Breast epithelium (tissue), 4 donors: ENCODE measurements at regions not wholly inside any gene's neighbourhood (a gene's known extent, or its start where the extent isn't known, plus 50 kb on each side); places are given as distances from the start of the nearest gene placed in this dataset.

Experiments used
- DNase-seq, 2 donors: peaks; one replicate each; pipeline ENCODE4 v3.0.0-alpha.2; 2019; ENCODE audit warnings: low spot score in 2 of 2
- H3K27ac ChIP-seq, 2 donors: fragments of 200-600 bp; sonication (generic) in 1 of 2; one replicate each; pipeline ENCODE4 v1.5.1; 2016 to 2019; ENCODE audit warnings: mild to moderate bottlenecking in 1 of 2
- H3K27me3 ChIP-seq, 2 donors: fragments of 200-600 bp; sonication (generic) in 1 of 2; one replicate each; pipeline versions ENCODE4 v1.5.1 to v1.6.0; 2017 to 2019; ENCODE audit warnings: control low read depth in 1 of 2, mild to moderate bottlenecking in 1 of 2
- H3K36me3 ChIP-seq: fragments of 200-600 bp; one replicate; pipeline ENCODE4 v1.5.1; 2019
- H3K4me1 ChIP-seq, 2 donors: fragments of 200-600 bp; sonication (generic); one replicate each; pipeline ENCODE4 v1.5.1; 2016 to 2019; ENCODE audit warnings: control low read depth in 1 of 2
- H3K4me3 ChIP-seq, 3 donors: fragments of 200-600 bp; sonication (generic); 1 replicate in 2 of 3; 2 replicates in 1 of 3; pipeline ENCODE4 v1.5.1; 2016 to 2019; ENCODE audit warnings: mild to moderate bottlenecking in 3 of 3, moderate library complexity in 2 of 3
- H3K9me3 ChIP-seq, 2 donors: fragments of 200-600 bp; sonication (generic) in 1 of 2; one replicate each; pipeline ENCODE4 v1.5.1; 2016 to 2019; ENCODE audit warnings: control low read depth in 1 of 2
- POLR2A ChIP-seq: fragments of 450-650 bp; IDR thresholded peaks from one replicate; pipeline ENCODE4 v1.6.1; 2016; ENCODE audit warnings: antibody characterized with exemption, mild to moderate bottlenecking, moderate library complexity
- POLR2AphosphoS5 ChIP-seq, 3 donors: sonication (generic); formaldehyde crosslinking; IDR thresholded peaks; one replicate each; pipeline ENCODE4 v1.6.1; 2017; ENCODE audit warnings: antibody characterized with exemption in 3 of 3
- intact Hi-C: fragments of 100-400 bp; cut with DNase I; formaldehyde crosslinking; loops from one replicate; pipeline ENCODE4 v1.15.1; 2023; ENCODE audit warnings: low total_unique reads
- TF ChIP-seq, protein P1 (sequence below), 3 donors: fragments of 450-650 bp; IDR thresholded peaks; one replicate each; pipeline ENCODE4 v1.5.1; 2016 to 2017; ENCODE audit warnings: antibody characterized with exemption in 3 of 3, mild to moderate bottlenecking in 3 of 3, moderate library complexity in 3 of 3

DNA sequence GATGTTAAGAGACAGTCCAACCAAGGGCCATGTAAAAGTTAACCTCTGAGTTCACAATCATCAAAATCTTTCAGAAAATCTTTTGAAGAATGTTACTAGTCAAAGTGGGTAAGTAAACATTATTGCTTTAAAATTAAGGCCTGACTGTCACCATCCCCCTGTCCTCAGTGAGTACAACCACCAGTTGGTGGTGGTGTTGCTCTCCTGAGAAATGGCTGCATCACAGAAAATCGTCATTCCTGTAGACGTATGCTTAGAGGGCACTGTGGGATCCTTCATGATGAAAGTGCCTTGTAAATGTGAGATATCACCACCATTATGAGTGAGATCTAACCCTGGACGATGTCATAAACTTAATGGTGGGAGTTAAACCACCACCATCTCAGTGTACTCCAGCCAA is 451.2 kb downstream of the RPS29 start:
- Histone ChIP-seq H3K27ac (no peak overlapping the region), H3K4me1 (no peaks in the 10 kb centered on the region), H3K4me3 (no peak overlapping the region), H3K9me3 (no peaks in the 10 kb centered on the region), H3K36me3 (no peaks in the 10 kb centered on the region), H3K27me3 (no peaks in the 10 kb centered on the region)
- intact Hi-C loops = no loop called here
- no peak for DNase-seq
- TF ChIP-seq, protein P1, sequence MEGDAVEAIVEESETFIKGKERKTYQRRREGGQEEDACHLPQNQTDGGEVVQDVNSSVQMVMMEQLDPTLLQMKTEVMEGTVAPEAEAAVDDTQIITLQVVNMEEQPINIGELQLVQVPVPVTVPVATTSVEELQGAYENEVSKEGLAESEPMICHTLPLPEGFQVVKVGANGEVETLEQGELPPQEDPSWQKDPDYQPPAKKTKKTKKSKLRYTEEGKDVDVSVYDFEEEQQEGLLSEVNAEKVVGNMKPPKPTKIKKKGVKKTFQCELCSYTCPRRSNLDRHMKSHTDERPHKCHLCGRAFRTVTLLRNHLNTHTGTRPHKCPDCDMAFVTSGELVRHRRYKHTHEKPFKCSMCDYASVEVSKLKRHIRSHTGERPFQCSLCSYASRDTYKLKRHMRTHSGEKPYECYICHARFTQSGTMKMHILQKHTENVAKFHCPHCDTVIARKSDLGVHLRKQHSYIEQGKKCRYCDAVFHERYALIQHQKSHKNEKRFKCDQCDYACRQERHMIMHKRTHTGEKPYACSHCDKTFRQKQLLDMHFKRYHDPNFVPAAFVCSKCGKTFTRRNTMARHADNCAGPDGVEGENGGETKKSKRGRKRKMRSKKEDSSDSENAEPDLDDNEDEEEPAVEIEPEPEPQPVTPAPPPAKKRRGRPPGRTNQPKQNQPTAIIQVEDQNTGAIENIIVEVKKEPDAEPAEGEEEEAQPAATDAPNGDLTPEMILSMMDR (IDR thresholded peaks at IDR 0.05) = no peak
- TF ChIP-seq POLR2AphosphoS5 (IDR thresholded peaks at IDR 0.05) = no peak
- TF ChIP-seq POLR2A = no peak

DNA sequence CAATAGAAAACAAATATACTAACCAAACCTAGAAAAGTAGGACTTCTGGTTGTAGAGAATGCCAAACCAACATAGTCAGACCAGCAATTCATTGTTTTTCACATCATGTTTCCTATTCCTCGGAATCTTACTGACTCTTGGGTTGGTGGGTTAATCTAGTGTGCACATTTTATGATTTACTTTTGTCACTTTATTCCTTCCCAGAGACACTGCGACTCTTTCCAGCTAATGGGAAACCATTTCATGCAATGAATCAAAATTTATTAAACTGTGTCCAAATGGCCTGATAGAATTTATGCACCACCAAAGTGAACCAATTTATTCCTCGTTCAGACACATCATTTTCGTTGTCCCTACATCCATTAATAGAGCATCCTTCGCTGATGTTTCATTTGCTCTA is 464.9 kb downstream of the RPS29 start:
- Histone ChIP-seq H3K4me3 (no peak overlapping the region), H3K4me1 (no peaks in the 10 kb centered on the region), H3K9me3 (no peaks in the 10 kb centered on the region), H3K27ac (no peak overlapping the region), H3K36me3 (no peaks in the 10 kb centered on the region), H3K27me3 (no peaks in the 10 kb centered on the region)
- TF ChIP-seq POLR2AphosphoS5 (IDR thresholded peaks at IDR 0.05) (no peak), POLR2A (no peak)
- TF ChIP-seq, protein P1 (IDR thresholded peaks at IDR 0.05) = no peak
- intact Hi-C loops = no loop called here
- no peak for DNase-seq

DNA sequence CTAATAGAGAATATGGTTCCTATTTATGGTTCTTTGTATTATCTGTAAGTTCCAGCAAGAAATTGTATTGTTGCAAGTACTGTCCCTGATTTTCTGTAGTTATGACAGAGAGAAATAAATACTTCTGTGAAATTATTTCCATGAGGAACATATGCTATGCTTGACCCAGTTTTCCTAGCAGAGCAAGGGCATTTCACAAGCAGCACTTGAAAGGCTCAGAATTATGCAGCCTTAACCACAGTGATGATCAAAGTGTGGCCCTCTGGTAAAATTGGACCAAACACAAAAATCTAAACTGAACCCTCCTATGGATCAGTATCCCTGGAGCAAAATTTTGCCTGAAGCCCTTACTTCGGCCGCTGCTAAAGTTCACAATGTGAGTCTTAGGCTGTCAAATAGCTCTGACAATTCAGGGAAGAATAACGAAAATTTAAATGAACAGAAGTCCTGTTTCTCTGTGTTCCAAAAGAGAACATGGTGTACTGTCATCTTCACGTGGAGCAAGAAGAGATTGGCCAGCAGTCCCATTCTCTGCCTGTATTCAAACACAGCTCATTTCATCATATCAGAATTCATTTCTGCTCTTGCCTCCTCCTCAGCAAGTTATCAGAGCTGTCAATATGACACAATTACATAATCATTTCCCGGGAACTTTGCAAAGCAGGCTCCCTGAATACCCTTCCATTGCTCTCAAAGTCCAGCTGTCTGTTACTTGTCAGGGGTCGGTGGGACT is 471.9 kb downstream of the RPS29 start:
- TF ChIP-seq POLR2A = no peak
- no peak for TF ChIP-seq POLR2AphosphoS5 (IDR thresholded peaks at IDR 0.05)
- TF ChIP-seq, protein P1 (IDR thresholded peaks at IDR 0.05) = no peak
- no peak for DNase-seq
- Histone ChIP-seq H3K27me3 (no peaks in the 10 kb centered on the region), H3K9me3 (no peaks in the 10 kb centered on the region), H3K4me1 (no peaks in the 10 kb centered on the region), H3K36me3 (no peaks in the 10 kb centered on the region), H3K4me3 (no peak overlapping the region), H3K27ac (no peak overlapping the region)
- intact Hi-C loops = no loop called here

DNA sequence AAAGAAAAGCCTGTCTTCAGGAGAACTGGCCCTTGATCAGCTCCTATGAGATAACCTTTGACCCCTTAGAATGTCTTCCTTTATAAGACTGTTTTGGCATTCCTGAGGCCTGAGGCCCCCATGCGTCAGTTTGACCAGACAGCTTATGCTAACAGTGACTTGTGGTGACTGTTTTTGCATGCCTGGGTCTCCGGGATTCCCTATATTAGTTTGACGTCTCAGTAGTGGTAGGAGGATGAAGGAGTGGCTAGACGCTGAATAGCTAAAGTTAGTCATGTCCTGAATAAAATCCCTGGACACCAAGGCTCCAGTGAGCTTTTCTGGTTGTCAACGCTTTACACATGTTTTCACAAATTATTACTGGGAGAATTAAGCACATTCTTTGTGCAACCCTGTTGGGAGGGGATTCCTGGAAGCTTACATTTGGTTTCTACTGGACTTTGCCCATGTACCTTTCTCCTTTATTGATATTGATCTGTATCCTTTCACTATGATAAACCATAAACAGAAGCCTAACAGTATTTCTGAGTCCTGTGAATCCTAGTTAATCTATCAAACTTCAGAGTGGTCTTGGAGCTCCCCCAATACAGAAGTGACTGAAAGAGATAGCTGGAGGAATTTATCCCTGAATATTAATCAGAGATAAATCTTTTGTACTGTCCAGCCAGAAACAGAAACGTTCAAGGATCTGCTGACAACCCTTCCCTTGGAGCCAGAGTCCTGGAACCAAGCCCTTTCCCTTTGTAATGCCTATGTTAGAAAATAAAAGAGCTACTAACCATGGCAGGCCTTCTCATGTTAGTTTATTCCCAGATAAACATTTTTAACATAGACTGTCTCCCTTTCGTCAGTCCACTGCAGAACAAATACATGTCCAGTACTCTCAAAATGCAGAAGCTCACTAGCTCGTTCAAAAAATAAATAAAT is 479.2 kb downstream of the RPS29 start:
- DNase-seq = no peak
- H3K27me3 ChIP-seq = no peaks in the 10 kb centered on the region
- TF ChIP-seq POLR2AphosphoS5 (IDR thresholded peaks at IDR 0.05) (no peak), POLR2A (no peak)
- TF ChIP-seq, protein P1 (IDR thresholded peaks at IDR 0.05) = no peak
- H3K27ac ChIP-seq = no peak overlapping the region
- H3K4me3 ChIP-seq = no peak overlapping the region
- no peaks in the 10 kb centered on the region for H3K36me3 ChIP-seq
- H3K9me3 ChIP-seq = no peaks in the 10 kb centered on the region
- intact Hi-C loops = no loop called here
- no peaks in the 10 kb centered on the region for H3K4me1 ChIP-seq

DNA sequence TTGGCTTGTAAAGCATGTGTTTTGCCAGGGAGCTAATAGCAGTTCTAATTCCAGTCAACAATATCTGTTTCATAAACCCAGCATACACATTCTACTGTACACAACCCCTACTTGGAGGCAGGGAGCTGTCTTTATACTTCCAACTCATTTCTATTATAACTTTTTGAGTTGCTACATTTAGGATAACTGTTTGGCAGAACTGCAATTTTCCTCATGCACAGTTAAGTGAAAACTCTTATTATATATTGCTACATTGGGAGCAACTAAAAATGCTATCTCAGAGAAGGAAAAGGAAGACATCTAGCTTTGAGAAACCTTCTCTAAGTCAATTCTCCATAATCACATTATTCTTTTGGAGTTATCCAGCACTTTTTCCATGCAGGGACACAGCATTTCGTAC is 480.2 kb downstream of the RPS29 start:
- Histone ChIP-seq H3K4me1 (no peaks in the 10 kb centered on the region), H3K27me3 (no peaks in the 10 kb centered on the region), H3K4me3 (no peak overlapping the region), H3K9me3 (no peaks in the 10 kb centered on the region), H3K36me3 (no peaks in the 10 kb centered on the region), H3K27ac (no peak overlapping the region)
- no peak for DNase-seq
- intact Hi-C loops = no loop called here
- TF ChIP-seq POLR2AphosphoS5 (IDR thresholded peaks at IDR 0.05) (no peak), POLR2A (no peak)
- TF ChIP-seq, protein P1 (IDR thresholded peaks at IDR 0.05) = no peak
